Heart left ventricle (tissue), 16 donors: ENCODE measurements at regions not wholly inside any gene's neighbourhood (a gene's known extent, or its start where the extent isn't known, plus 50 kb on each side); places are given as distances from the start of the nearest gene placed in this dataset.

Experiments used
- ATAC-seq, 4 donors: fragments of 200-7000 bp; cut with Tn5 transposase; one replicate each; pipeline ENCODE4 v1.9.1; 2020 to 2022; ENCODE audit warnings: moderate library complexity in 4 of 4, mild to moderate bottlenecking in 3 of 4, moderate number of reproducible peaks in 1 of 4
- DNase-seq, 5 donors: peaks; one replicate each; pipeline ENCODE4 v3.0.0-alpha.2; 2020
- H3K27ac ChIP-seq, 12 donors: fragments of 200-600 bp; sonication (generic) in 4 of 12; one replicate each; pipeline versions ENCODE4 v1.5.0 to v1.8.0; 2016 to 2022; ENCODE audit warnings: mild to moderate bottlenecking in 2 of 12
- H3K27me3 ChIP-seq, 9 donors: fragments of 200-600 bp; sonication (generic) in 2 of 9; one replicate each; pipeline versions ENCODE4 v1.5.1 to v1.8.0; 2016 to 2022; ENCODE audit warnings: mild to moderate bottlenecking in 3 of 9
- H3K36me3 ChIP-seq, 9 donors: fragments of 200-600 bp; sonication (generic) in 2 of 9; one replicate each; pipeline versions ENCODE4 v1.5.0 to v1.8.0; 2018 to 2022; ENCODE audit warnings: mild to moderate bottlenecking in 2 of 9
- H3K4me1 ChIP-seq, 12 donors: fragments of 200-600 bp; sonication (generic) in 4 of 12; one replicate each; pipeline versions ENCODE4 v1.5.0 to v1.8.0; 2016 to 2022; ENCODE audit warnings: mild to moderate bottlenecking in 3 of 12
- H3K4me3 ChIP-seq, 12 donors: fragments of 200-600 bp; sonication (generic) in 4 of 12; one replicate each; pipeline versions ENCODE4 v1.5.0 to v1.8.0; 2017 to 2022; ENCODE audit warnings: mild to moderate bottlenecking in 9 of 12, moderate library complexity in 4 of 12
- H3K9me3 ChIP-seq, 12 donors: fragments of 200-600 bp; sonication (generic) in 4 of 12; one replicate each; pipeline versions ENCODE4 v1.5.0 to v1.8.0; 2016 to 2022; ENCODE audit warnings: mild to moderate bottlenecking in 1 of 12
- CTCF ChIP-seq, 12 donors: fragments of 200-600 bp; sonication (generic) in 4 of 12; IDR thresholded peaks; one replicate each; pipeline versions ENCODE4 v1.5.0 to v1.8.0; 2018 to 2022; ENCODE audit warnings: antibody characterized with exemption in 12 of 12, mild to moderate bottlenecking in 5 of 12
- POLR2A ChIP-seq, 2 donors: fragments of 450-650 bp; IDR thresholded peaks; one replicate each; pipeline ENCODE4 v1.6.1; 2017; ENCODE audit warnings: antibody characterized with exemption in 2 of 2, mild to moderate bottlenecking in 2 of 2, moderate library complexity in 2 of 2
- WGBS, 4 donors: extraction: QIAGEN DNeasy Blood & Tissue Kit in 2 of 4; methylation state at CpG; one replicate each; pipeline versions ENCODE4 v1.1.5 to v1.1.7; 2013 to 2018; 5-methylcytosine and 5-hydroxymethylcytosine counted together
- intact Hi-C, 10 donors: fragments of 100-400 bp; cut with DNase I; formaldehyde crosslinking; loops; one replicate each; pipeline versions ENCODE4 v1.11.1 to v1.14.2; 2022
- donor health status: ischemic (EF 13 %, LVEDD 7.1; RV severe dilation, severe dysfunction).
- donor health status: healthy with polysubstance abuse.
- donor health status: DM: no; HTN: yes; CAD: no.
- donor health status: DM: no; HTN: no; CAD: no.
- donor health status: ischemic (EF 25% LVEDD 6.9; RV normal size, moderate dysfunction).
- donor health status: ischemic (EF 25% LVEDD 5.7; RV mildly dilated, moderate dysfunction).
- donor health status: healthy.
- donor health status: DM: yes; HTN: yes; CAD: no.
- donor health status: ischemic (EF 35%, LVEDD 5.7; RV mildly dilated, moderate dysfunction).
- donor health status: nonischemic (EF 11% LVEDD 7.7; RV severe dilation, severe dysfunction).
- donor health status: DM: yes; HTN: yes; CAD: no.
- donor health status: PGD.
- donor health status: ischemic (EF 29% LVEDD 5.4; RV normal size, mild dysfunction).
- donor health status: nonischemic (EF 23%, LVEDD 6.1; RV moderate dilation, normal function).

GRCh38 chr10:44805466-44806210 is 105.5 kb upstream of the TMEM72 start:
- WGBS, 4 donors: 47 to 56% (median 48%) methylated on average over 6 of the region's 6 CpGs
- ATAC-seq (peak in 3 of 4 donors; percentile 54 to 66 (median 62)), DNase-seq (peak in 3 of 5 donors; percentile 29 to 59 (median 41))
- Histone ChIP-seq H3K36me3 (no peaks in the 10 kb centered on the region), H3K4me3 (no peak overlapping the region), H3K27ac (peak overlapping the region in 3 of 12 donors; percentile 7 to 46 (median 26)), H3K27me3 (no peaks in the 10 kb centered on the region), H3K9me3 (peaks cover 0 to 4% (median 0%) of the 10 kb centered on the region in 12 donors), H3K4me1 (peaks cover 0 to 63% (median 28%) of the 10 kb centered on the region in 12 donors)
- TF ChIP-seq CTCF (IDR thresholded peaks at IDR 0.05): no peak
- TF ChIP-seq POLR2A (IDR thresholded peaks at IDR 0.05): no peak
- intact Hi-C loops: loop anchor here in 2 of 10 donors (5.0 kb wide), 2 partner anchors 123 to 1118 kb away; no protein-coding TSS in a partner anchor

- WGBS, 4 donors: 17 to 47% (median 39%) methylated on average over 3 of the region's 3 CpGs
- Histone ChIP-seq H3K4me1 (peaks cover 0 to 69% (median 33%) of the 10 kb centered on the region in 12 donors), H3K27ac (peak overlapping the region in 5 of 12 donors; percentile 6 to 46 (median 26)), H3K4me3 (no peak overlapping the region), H3K27me3 (no peaks in the 10 kb centered on the region), H3K9me3 (no peaks in the 10 kb centered on the region), H3K36me3 (no peaks in the 10 kb centered on the region)
- TF ChIP-seq CTCF (IDR thresholded peaks at IDR 0.05) (no peak), POLR2A (IDR thresholded peaks at IDR 0.05) (no peak)
- peak in 1 of 4 donors; percentile 43 for ATAC-seq
- intact Hi-C loops: loop anchor here in 2 of 10 donors (5.0 kb wide), 2 partner anchors 125 to 1120 kb away; no protein-coding TSS in a partner anchor
- DNase-seq: no peak
Observed at GRCh38 chr10:44806950-44807349, 104.2 kb upstream of the TMEM72 start.

GRCh38 chr10:44807451-44807850 is 103.7 kb upstream of the TMEM72 start:
- Histone ChIP-seq H3K27ac (peak overlapping the region in 6 of 12 donors; percentile 6 to 46 (median 28)), H3K27me3 (no peaks in the 10 kb centered on the region), H3K4me3 (no peak overlapping the region), H3K9me3 (no peaks in the 10 kb centered on the region), H3K36me3 (no peaks in the 10 kb centered on the region), H3K4me1 (peaks cover 0 to 64% (median 31%) of the 10 kb centered on the region in 12 donors)
- no peak for DNase-seq
- TF ChIP-seq POLR2A (IDR thresholded peaks at IDR 0.05) (no peak), CTCF (IDR thresholded peaks at IDR 0.05) (no peak)
- ATAC-seq: no peak
- intact Hi-C loops: loop anchor here in 2 of 10 donors (5.0 kb wide), 2 partner anchors 125 to 1120 kb away; no protein-coding TSS in a partner anchor

- DNase-seq (no peak), ATAC-seq (peak in 1 of 4 donors; percentile 31)
- Histone ChIP-seq H3K27me3 (no peaks in the 10 kb centered on the region), H3K4me1 (peaks cover 0 to 52% (median 23%) of the 10 kb centered on the region in 12 donors), H3K4me3 (no peak overlapping the region), H3K36me3 (no peaks in the 10 kb centered on the region), H3K27ac (no peak overlapping the region), H3K9me3 (no peaks in the 10 kb centered on the region)
- intact Hi-C loops: loop anchor here in 2 of 10 donors (5.0 kb wide), 2 partner anchors 127 to 1122 kb away; no protein-coding TSS in a partner anchor
- TF ChIP-seq CTCF (IDR thresholded peaks at IDR 0.05): peak in 4 of 12 donors; percentile 5 to 25 (median 12)
- no peak for TF ChIP-seq POLR2A (IDR thresholded peaks at IDR 0.05)
Observed at GRCh38 chr10:44809647-44810046, 101.5 kb upstream of the TMEM72 start.
